ENCODE measurements at regions not wholly inside any gene's neighbourhood (a gene's known extent, or its start where the extent isn't known, plus 50 kb on each side); places are given as distances from the start of the nearest gene placed in this dataset.

DNA sequence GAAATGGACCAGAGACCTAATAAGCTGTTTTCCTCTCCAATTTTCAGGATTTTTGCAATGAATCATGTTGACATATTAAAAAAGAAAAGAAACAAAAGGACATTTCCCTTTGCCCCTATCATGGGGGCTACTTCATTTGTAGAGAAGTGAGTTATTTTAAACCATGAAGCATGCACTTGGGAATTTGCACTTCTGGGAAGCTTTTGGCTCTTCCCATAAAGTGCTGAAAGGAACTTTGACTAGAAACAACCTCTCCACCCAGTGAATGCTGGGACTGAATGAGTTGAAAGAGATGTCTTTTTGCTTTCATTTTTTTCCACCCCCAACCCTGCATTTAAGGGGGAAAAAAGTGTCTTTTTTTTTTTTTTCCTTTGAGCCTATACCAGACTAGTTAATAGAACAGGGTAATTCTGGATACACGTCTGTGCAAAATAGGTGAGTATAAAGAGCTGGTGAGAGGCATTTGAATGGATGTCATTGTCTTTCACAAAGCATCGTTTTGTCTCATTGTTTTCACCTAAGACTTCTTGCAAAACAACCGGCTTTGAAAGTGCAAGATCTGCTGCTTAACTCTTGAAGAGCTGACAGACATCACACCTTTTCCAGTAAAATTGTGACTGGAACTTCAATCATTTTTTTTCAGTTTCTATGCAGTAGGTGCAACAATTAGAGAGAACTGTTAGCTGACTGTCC is 138.7 kb upstream of the BACH2 start:
- DNase-seq (ENCODE audit: low read depth) = no peak

DNA sequence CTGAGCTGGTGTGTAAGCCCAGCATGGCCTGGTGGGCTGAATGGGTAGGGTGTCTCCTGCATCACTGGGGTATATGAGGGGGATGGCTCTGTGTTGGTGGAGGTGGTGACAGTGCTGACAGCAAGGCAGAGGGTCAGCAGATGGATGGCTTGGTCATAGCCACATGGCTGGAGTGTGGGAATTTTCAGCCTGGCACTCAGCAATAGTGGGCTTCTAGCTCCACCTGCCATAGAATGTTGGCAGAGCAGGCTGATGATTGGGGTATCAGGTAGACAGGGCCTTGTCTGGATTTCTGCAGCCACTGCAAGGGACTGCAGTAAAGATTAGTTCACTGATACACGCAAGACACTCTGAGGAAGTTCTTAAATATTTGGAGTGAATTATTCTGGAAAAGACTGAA is 137.5 kb upstream of the BACH2 start:
- DNase-seq (ENCODE audit: low read depth) = no peak

DNA sequence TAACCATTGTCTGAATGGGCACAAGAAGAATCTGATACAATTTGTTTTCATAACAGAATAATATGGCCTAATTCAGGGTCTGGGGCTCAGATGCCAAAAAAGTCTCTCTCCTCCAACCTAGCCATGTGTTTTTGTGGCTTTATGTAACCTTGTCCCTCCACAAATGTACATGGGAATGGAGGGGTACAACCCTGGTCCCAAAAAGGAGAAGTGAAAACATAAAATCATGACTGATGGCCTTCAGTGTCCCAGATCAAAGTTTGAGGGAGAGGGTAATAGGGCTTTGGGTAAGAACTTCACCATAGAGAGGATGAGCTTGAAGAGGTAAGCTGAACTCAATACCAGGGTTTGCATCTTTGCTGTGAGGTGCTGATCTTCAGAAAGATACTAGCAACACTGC is 136.3 kb upstream of the BACH2 start:
- no peak for DNase-seq (ENCODE audit: low read depth)

DNA sequence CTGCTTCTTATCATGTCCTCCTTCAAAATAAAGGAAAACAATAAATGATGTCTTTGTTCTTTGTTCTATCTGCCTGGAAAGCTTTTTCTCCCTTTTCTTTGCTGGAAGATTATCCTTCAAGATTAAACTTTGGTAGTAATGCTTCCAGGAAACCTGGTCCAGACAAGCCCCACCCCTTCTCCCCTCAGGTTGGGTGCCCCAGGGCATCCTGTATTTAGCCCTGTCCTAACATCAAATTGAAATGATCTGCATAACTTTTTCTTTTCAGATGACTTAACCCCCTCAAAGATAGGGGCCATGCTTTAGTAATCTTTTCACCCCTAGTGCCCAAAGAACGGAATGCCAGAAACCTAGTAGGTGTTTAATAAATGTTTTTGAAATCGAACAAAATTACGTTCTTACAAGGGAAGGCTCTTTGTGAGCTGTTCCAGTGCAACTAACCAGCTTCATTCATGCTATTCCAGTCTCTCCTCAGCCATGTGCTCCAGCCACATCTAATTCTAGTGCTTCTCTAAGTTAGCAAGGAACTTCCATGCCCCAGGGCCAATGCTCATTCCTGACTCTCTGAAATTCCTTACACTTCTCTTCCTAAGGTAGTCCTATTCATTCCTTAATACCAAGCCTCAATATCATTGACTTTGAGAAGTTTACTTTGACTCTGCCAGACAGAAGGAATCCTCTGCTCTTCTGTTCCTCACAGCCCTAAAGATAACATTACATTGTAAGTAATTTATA is 135.6 kb upstream of the BACH2 start:
- no peak for DNase-seq (ENCODE audit: low read depth)

DNA sequence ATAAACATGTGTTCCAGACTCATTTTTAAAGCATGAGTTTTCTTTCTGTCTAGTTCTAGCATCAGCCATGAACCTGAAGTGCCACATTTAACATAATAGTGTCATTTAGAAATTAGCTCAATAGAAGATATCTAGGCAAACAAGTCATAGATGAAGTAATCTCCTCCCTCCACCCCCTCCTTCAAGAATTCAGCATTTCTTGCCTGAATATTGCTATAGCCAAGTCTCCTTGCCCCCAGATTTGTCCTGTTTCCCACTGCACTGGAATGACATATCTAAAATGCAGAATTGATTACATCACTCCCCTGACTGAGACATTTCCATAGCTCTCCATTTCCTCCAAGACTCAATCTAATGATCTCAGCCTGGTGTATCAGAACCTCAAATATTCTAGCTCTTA is 134.9 kb upstream of the BACH2 start:
- no peak for DNase-seq (ENCODE audit: low read depth)

DNA sequence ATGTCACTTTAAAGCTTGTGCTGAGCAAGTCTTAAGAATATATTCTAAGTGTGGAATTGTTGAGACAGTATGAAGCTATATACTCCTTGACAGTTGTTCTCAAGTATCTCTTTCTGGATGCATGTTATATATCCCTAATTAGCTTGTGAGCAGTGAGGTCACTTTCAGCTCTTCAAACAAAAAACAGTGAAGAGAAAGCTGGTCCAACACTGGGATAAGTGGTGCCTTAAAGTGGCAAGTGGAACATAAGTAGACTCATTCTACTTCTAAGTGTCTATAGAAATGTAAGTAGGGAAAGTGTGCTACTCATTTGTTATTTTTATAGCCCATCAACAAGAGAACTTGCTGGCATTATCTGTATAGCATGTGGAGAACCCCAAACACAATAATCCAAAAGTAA is 133.1 kb upstream of the BACH2 start:
- no peak for DNase-seq (ENCODE audit: low read depth)

DNA sequence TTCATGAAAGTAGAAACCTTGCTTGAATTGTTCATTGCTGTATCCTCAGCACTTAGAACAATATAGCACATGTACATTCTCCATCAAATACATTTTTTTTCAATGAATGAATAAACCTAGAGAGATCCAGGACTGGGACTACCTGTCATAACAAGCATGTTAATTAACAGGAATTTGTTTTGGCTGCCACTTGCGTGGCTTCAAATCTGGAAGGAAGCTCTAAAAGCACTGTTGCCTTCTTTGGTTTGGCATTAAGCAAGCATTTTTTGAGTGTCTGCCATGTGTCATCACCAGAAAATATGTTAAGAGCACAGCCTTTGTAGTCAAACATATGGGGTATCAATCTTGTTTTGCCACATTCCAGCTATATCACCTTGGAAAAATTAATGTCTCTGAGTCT is 131.9 kb upstream of the BACH2 start:
- DNase-seq (ENCODE audit: low read depth) = no peak

DNA sequence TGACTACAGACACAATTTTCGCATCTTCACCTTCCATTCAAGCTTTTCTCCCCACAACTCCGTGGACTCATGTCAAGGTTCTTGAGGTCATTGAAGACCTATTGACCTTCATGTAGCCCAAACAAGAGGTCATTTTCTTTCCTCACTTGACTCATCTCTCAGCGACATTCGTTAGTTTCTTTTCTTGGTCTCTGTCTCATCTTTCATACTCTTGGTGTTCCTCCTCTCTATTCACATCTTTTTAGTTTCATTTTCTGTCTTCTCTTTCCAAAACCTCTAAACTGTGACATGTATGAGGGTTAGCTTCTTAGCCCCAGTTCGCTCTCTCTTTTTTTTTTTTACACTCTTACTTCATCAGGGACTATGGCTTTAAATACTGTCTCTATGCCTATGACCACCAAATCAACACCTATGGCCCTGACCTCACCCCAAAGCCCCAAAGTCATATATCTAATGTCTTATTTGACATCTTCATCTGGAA is 128.6 kb upstream of the BACH2 start:
- no peak for DNase-seq (ENCODE audit: low read depth)

DNA sequence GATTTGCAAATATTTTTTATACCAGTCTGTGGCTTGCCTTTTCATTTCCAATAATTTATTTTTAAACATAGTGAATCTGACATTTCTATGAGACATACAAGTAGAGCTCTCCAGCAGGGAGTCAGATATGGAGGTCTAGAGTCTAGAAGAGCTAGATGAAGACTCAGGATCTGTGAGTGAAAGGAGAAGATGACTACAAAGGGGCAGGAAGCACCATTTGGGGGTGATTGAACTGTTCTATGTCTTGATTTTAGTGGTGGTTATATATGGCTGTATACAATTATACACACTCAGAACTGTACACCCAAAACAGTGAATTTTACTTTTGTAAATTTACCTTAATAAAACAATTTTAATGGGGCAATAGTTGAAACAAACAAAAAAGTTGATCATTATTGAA is 127.9 kb upstream of the BACH2 start:
- no peak for DNase-seq (ENCODE audit: low read depth)

DNA sequence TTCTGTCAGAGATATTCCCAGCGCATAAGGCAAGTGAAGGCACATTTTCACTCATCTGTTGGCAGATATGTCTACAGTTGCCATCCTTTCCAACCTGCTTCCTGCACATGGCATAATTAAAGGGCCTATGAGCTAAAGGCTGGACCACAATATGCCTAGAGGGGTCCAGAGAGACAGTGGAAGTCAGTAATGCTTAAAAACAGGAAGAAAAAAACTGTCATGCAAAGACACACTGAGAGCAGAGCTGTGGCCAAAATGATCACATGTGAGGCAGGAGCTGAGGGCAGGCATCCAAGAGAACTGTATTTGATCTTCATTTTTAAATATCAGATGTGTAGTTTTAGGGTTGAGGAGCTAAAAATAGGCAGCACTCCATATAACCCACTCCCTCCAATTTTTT is 125.0 kb upstream of the BACH2 start:
- no peak for DNase-seq (ENCODE audit: low read depth)

DNA sequence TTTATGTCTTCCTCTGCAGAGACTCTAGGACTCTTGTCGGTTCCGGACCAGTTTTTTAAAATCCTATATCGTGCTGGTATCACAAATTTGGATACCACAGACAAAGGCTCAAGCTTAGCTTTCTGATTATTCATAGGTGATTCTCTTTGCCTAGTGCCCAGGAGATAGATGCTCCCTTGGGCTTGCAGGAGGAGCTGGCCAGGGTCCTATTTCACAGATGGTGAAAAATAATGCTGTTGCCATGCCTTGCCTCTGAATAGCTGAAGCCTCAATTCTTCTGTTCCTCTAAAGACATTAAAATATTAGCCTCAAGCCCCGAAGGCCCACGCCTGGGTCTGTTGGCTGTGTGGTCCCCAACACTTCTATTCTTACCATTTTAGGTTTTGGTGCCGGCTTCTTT is 123.9 kb upstream of the BACH2 start:
- DNase-seq (ENCODE audit: low read depth) = no peak

DNA sequence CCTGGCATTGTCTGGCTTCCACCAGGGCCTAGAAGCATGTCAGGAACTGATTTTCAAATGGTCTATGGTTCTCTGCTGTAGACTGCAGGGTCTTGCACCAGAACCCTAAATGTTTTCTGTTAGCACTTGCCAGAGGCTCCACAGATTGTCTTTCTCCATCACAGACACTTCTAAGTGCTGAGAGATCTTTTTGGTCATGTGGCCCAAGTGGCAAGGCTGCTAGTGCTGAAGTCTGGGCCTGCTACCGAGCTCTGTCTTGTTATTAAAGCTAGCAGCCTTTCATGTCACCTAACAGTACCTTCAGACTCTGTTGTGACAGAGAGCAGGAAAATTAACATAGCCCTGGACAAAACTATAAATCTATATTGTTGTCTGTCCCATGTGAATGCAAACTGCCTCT is 120.7 kb upstream of the BACH2 start:
- DNase-seq (ENCODE audit: low read depth) = no peak

DNA sequence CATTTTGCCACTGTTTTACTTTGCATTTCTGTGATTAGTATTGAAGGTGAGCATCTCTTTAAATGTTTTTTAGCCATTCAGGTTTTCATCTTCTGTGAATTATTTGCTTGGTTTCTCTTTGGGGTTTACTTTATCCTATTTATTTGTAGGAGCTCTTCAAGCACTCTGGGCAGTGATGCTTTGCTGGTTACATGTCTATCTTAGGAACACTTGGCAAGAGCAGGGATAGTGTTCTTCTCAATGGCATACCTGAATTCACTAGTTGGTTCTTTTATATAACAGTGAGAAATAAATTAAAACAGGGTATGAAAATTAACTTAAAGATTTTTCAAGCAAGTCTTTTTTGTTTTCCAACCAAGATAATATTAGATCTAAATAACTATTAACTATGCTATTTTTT is 119.7 kb upstream of the BACH2 start:
- no peak for DNase-seq (ENCODE audit: low read depth)

DNA sequence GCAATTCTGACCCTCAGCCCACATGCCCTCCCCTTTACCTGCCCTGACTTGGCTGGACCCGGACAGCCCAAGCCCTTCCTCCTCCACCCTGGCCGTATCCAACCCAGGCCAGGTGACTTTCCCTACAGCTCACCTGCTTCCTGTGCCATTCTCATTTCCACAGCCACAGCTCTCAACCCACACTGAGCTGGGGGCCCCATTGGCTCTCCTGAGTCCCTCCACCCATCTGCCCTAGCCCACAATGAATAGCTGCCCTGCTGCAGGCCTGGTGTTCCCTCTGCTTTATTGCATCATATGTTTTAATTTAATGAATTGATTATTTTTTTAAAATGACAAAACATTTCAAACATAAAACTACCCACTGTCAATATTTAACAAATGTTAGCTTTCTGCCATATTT is 118.5 kb upstream of the BACH2 start:
- no peak for DNase-seq (ENCODE audit: low read depth)

DNA sequence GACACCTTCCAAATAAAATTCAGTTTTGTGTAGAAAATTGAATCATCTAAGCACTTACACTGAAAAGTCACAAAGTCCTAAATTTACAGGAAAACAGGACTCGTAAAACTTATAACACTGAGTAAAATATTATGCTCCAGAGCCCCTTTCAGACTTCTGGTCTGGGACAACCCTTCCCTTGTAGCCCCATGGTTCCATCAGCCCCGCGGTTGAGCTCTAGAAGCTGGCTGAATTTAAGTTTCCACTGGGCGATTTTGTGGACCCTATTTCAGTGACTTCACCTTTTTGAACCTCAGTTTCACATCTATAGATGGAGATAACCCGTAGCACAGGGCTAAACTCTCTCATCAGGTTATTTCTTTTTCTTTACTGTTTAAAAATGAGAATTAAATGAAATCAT is 117.7 kb upstream of the BACH2 start:
- DNase-seq (ENCODE audit: low read depth) = no peak

DNA sequence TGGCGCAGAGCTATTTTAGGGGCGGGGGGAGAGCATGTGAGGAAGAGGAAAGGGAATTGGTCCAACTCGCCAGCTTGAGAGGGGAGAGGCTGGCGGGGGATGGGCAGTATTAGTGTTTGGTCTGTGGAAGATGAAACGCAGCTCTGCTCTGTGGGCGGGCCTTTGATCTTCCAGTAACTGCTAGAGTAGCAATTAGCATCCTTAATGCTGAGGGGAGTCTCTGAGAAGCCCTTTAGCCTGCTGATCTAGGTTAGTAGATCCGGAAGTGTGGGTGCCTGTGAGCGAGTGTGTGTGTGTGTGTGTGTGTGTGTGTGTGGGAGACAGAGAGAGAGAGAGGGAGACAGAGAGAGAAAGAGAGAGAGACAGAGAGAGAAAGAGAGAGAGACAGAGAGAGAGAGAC is 117.2 kb upstream of the BACH2 start:
- no peak for DNase-seq (ENCODE audit: low read depth)

DNA sequence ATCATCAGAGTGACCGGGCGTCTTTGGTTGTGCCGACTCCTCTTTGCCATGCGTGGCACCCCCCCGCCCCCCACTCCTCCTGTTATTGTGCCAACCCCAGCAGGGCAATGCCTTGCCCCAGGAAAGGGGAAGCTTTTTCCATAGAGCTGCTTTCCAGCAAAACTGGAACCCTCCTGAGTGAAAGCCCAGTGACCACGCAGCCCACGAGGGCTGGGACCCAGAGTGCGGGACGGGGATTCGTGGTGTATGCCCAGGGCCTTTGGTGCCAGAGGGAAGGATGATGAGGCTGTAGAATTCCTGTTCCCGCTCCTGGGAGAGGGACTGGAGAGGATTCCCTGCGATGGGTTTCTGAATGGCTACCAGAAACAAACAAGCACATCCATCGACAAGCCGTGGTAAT is 116.8 kb upstream of the BACH2 start:
- no peak for DNase-seq (ENCODE audit: low read depth)

DNA sequence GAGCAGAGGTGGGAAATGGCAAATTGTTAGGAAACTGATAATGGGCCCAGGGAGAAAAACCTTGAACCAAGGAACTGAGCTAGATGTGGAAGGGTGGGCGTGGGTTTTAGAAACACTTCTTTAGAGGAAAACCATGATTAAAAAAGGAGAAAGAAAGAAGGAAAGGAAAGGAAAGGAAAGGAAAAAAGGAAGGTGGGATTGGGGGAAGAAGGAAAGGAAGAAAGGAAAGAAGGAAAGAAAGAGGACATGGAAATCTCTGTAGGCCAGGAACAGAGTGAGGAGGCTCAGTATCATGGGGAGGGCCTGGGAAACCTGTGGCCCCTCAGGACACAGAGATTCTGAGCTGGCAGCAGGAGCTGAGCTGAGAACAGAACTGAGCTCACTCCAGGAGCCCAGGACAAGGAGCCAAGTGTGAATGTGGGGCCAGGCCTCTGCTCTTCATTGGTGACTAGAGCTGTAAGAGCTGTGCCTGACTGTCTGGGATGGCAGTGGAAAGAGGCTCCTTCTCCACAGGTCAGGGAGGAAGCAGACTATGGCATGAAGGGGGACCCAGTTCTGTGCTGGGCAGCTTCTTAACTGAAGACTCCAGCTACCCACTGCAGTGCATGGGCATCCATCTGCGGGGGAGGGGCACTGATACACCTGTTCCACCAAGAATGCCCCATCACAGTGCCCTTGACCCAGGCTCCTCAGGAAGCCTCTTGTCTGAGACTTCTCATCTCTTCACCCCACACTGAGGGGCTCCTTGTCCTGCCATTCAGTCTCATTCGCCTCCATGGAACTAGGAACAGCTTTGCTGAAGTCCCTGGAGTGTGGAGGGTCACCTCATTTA is 116.1 kb upstream of the BACH2 start:
- DNase-seq (ENCODE audit: low read depth) = no peak

DNA sequence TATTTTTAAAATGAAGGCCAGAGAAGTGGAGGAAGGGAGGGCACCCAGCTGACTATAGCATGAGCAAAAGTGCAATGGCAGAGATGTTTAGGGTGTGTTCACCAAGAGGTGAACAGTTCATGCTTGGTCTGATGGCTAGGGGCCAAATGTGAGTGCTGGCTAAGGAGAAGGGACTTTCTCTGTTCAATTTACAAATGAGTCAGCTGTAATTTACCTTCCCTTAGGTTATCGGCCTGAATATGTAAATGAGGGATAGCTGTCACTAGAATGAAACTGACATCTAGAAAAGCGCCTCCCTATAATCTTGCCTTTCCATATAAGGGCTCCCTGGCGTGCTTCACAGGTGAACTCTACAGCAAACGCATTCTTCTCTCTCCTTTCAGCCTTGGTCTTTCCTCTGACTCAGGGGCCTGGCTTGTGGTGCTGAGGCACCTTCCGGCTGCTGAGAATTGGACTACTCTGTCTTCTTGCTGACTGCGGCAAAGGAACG is 114.7 kb upstream of the BACH2 start:
- no peak for DNase-seq (ENCODE audit: low read depth)

DNA sequence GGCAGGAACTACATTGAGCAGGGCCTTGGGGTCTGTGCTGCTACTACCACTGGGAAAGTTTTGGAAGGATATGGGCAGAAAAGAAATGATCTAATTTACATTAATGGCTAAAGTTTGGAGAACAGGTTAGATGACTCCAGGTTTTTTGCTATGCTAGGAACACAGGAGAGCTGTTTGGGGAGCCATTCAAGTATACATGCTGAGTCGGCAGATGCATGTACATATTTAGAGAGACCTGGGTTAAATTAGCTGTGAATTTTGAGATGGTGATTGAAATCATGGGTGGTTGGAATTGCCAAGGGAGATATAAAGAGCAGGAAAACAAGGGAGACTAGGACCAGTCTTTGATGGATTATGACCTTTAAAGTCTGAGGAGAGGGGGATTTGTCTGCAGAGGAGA is 113.1 kb upstream of the BACH2 start:
- no peak for DNase-seq (ENCODE audit: low read depth)

DNA sequence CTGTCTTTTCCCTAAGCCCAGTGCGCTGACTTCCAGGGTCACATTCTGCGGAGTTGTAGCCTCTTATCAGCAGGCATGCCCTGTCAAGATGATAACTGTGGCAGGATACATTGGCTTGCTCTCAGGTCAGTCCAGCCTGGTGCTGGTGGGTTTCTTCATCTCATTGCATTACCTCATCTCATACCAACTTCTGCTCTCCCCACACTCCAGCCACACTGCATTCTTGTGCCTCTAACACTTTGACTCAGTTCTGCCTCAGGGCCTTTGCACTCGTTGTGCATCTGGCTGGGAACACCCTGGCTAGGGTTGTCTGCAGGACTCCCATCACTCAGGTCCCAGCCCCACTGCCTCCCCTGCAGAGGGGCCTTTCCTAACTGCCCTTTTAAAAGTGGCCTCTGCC is 110.3 kb upstream of the BACH2 start:
- no peak for DNase-seq (ENCODE audit: low read depth)

DNA sequence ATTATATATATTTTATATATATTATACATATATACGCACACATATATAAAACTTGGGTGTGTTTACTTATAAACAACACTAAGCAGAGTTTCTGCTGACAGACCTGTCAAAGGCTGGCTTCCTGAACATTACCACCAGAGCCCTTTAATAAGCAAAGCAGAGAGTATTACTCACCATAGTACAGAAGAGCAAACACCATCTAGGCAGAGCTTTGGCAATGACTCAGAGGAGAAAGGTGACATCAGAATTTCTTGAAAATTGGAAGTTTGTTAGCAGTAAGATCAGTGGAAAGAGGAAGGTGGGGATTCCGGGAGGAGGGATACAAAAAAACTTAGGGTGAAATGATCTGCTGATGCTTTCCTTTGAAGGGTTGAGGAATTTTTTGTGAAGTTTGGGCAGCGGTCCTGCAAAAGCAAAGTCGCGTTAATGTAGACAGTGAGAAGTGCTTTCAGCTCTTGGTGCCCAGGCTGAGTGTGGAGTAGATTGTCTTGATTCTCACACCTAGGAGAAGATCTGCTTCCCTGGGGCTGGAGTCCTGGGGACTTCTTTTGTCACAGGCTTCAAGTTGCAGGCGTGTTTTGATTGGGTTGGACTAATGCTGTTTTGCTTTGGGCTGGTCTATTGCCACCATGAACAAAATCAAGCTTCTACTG is 109.6 kb upstream of the BACH2 start:
- DNase-seq (ENCODE audit: low read depth) = no peak

Measured in forelimb muscle (tissue), 1 donor.